Memory B cell (primary cell): ENCODE measurements at regions not wholly inside any gene's neighbourhood (a gene's known extent, or its start where the extent isn't known, plus 50 kb on each side); places are given as distances from the start of the nearest gene placed in this dataset.

Experiments
- ATAC-seq: fragments of 150-1000 bp; cut with Tn5 transposase; 2 replicates; pipeline ENCODE4 v1.10.0; 2021; ENCODE audit warnings: low read depth, mild to moderate bottlenecking, moderate library complexity
- DNase-seq, 2 donors: peaks; one replicate each; pipeline ENCODE4 v3.0.0; 2022; ENCODE audit warnings: low spot score in 2 of 2
- H3K27ac Mint-ChIP-seq: one replicate; pipeline ENCODE4 v1.8.0; 2022; ENCODE audit warnings: mild to moderate bottlenecking, moderate library complexity, mixed read lengths
- H3K27me3 Mint-ChIP-seq: one replicate; pipeline ENCODE4 v1.8.0; 2022; ENCODE audit warnings: mixed read lengths
- H3K36me3 Mint-ChIP-seq: one replicate; pipeline ENCODE4 v1.8.0; 2022; ENCODE audit warnings: mild to moderate bottlenecking, mixed read lengths
- H3K4me1 Mint-ChIP-seq: one replicate; pipeline ENCODE4 v1.8.0; 2022; ENCODE audit warnings: mixed read lengths
- H3K4me3 Mint-ChIP-seq: one replicate; pipeline ENCODE4 v1.8.0; 2022; ENCODE audit warnings: mild to moderate bottlenecking, moderate library complexity, mixed read lengths
- H3K9me3 Mint-ChIP-seq: one replicate; pipeline ENCODE4 v1.8.0; 2022; ENCODE audit warnings: mixed read lengths

DNA sequence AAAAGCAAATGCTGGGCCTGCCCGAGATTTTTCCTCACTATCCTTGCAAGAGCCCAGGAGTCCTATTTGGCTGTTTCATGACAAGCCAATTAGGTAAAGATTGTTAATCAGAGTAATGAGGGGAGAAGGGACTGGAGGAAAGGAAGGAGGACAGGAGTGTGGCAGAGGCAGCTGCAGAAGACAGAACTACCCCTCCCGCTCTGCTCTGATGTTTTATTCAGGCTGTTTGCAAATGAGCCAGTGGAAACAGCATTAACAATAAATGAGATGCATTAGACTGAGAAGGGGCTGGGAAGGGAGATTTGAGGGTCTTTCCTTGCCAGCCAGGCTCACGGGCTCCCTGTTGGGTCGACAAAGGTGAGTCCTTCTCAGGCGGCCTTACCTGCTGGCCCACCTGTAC is 421.0 kb upstream of the CCDC196 start:
- no peak overlapping the region for H3K27ac Mint-ChIP-seq

GRCh38 chr14:66066981-66067776 is 419.0 kb upstream of the CCDC196 start:
- no peak for DNase-seq
- Mint-ChIP-seq H3K27ac (no peak overlapping the region), H3K36me3 (no peaks in the 10 kb centered on the region), H3K9me3 (no peaks in the 10 kb centered on the region), H3K4me3 (no peak overlapping the region), H3K4me1 (no peaks in the 10 kb centered on the region), H3K27me3 (peaks cover 3% of the 10 kb centered on the region)
- ATAC-seq = no peak

More for the DNA sequence above, 421.0 kb upstream of the CCDC196 start:
- H3K9me3 Mint-ChIP-seq = no peaks in the 10 kb centered on the region
- peaks cover 3% of the 10 kb centered on the region for H3K27me3 Mint-ChIP-seq
- H3K4me3 Mint-ChIP-seq = no peak overlapping the region
- DNase-seq (no peak), ATAC-seq (no peak)
- no peaks in the 10 kb centered on the region for H3K36me3 Mint-ChIP-seq
- H3K4me1 Mint-ChIP-seq = no peaks in the 10 kb centered on the region

- Mint-ChIP-seq H3K36me3 (no peaks in the 10 kb centered on the region), H3K4me3 (no peak overlapping the region), H3K27me3 (peaks cover 3% of the 10 kb centered on the region), H3K27ac (no peak overlapping the region), H3K4me1 (no peaks in the 10 kb centered on the region), H3K9me3 (no peaks in the 10 kb centered on the region)
- ATAC-seq = no peak
- no peak for DNase-seq
Measured at GRCh38 chr14:66069036-66069435, 417.1 kb upstream of the CCDC196 start.

- Mint-ChIP-seq H3K4me3 (no peak overlapping the region), H3K27me3 (peaks cover 3% of the 10 kb centered on the region), H3K4me1 (no peaks in the 10 kb centered on the region), H3K27ac (no peak overlapping the region), H3K36me3 (no peaks in the 10 kb centered on the region), H3K9me3 (no peaks in the 10 kb centered on the region)
- DNase-seq (no peak), ATAC-seq (no peak)
Measured at GRCh38 chr14:66069830-66070541, 416.2 kb upstream of the CCDC196 start.

GRCh38 chr14:66070542-66071319 is 415.4 kb upstream of the CCDC196 start:
- no peak overlapping the region for H3K4me3 Mint-ChIP-seq
- DNase-seq (peak; percentile 67 to 77), ATAC-seq (peak; percentile 70)
- H3K27ac Mint-ChIP-seq = no peak overlapping the region
- no peaks in the 10 kb centered on the region for H3K9me3 Mint-ChIP-seq
- no peaks in the 10 kb centered on the region for H3K4me1 Mint-ChIP-seq
- H3K27me3 Mint-ChIP-seq = peaks cover 3% of the 10 kb centered on the region
- H3K36me3 Mint-ChIP-seq = no peaks in the 10 kb centered on the region

GRCh38 chr14:66072190-66073084 is 413.7 kb upstream of the CCDC196 start:
- DNase-seq (no peak), ATAC-seq (no peak)
- H3K27me3 Mint-ChIP-seq = peaks cover 9% of the 10 kb centered on the region
- no peak overlapping the region for H3K27ac Mint-ChIP-seq
- no peaks in the 10 kb centered on the region for H3K4me1 Mint-ChIP-seq
- H3K4me3 Mint-ChIP-seq = no peak overlapping the region
- H3K36me3 Mint-ChIP-seq = no peaks in the 10 kb centered on the region
- no peaks in the 10 kb centered on the region for H3K9me3 Mint-ChIP-seq

- Mint-ChIP-seq H3K4me3 (no peak overlapping the region), H3K27me3 (peaks cover 10% of the 10 kb centered on the region), H3K36me3 (no peaks in the 10 kb centered on the region), H3K4me1 (no peaks in the 10 kb centered on the region), H3K27ac (no peak overlapping the region), H3K9me3 (no peaks in the 10 kb centered on the region)
- DNase-seq = no peak
- no peak for ATAC-seq
Measured at GRCh38 chr14:66074537-66074936, 411.6 kb upstream of the CCDC196 start.

DNA sequence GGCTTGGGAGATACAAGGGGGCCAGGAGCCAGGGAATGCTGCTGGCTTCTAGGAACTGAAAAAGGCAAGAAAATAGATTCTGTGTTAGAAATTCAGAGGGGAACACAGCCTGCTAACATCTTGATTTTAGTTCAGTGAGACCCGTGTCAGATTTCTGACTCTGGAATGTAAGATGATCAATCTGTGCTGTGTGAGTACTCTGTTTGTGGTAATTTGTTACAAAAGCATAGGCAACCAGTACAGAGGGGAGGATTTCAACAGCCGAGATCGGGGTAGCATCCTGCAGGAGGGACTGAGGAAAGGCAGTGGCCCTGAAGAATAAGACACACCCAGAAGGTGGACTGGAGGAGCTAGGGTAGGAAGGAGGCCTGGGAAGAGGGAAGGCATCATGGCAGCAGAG is 410.0 kb upstream of the CCDC196 start:
- Mint-ChIP-seq H3K4me3 (no peak overlapping the region), H3K9me3 (no peaks in the 10 kb centered on the region), H3K36me3 (no peaks in the 10 kb centered on the region), H3K27ac (no peak overlapping the region), H3K27me3 (peaks cover 17% of the 10 kb centered on the region), H3K4me1 (no peaks in the 10 kb centered on the region)
- ATAC-seq (no peak), DNase-seq (no peak)

GRCh38 chr14:66078006-66078405 is 408.2 kb upstream of the CCDC196 start:
- Mint-ChIP-seq H3K4me3 (no peak overlapping the region), H3K9me3 (no peaks in the 10 kb centered on the region), H3K27me3 (peaks cover 19% of the 10 kb centered on the region), H3K36me3 (no peaks in the 10 kb centered on the region), H3K27ac (no peak overlapping the region), H3K4me1 (no peaks in the 10 kb centered on the region)
- ATAC-seq = no peak
- no peak for DNase-seq

GRCh38 chr14:66081594-66082376 is 404.4 kb upstream of the CCDC196 start:
- no peaks in the 10 kb centered on the region for H3K4me1 Mint-ChIP-seq
- H3K4me3 Mint-ChIP-seq = no peak overlapping the region
- H3K27me3 Mint-ChIP-seq = peaks cover 24% of the 10 kb centered on the region
- ATAC-seq = no peak
- H3K36me3 Mint-ChIP-seq = no peaks in the 10 kb centered on the region
- H3K9me3 Mint-ChIP-seq = no peaks in the 10 kb centered on the region
- no peak overlapping the region for H3K27ac Mint-ChIP-seq
- DNase-seq = no peak

DNA sequence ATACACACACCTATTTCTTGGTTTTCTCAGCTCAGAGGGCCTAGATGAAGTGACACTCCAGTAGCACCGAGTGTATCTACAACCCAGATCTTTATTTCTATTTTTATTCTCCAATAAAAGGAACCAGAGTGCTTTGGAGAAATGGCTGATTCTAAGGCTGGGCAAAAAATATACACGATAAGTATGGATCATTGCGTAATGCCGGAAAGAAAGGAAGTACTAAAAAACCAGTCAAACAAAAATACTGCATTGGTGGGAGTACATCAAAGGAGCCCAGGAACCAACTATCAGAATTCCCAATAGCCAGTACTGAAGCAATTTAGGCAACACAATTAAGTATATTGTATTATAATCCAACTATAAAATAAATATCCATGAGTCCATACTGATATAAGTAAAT is 400.9 kb upstream of the CCDC196 start:
- H3K36me3 Mint-ChIP-seq = no peaks in the 10 kb centered on the region
- peaks cover 13% of the 10 kb centered on the region for H3K27me3 Mint-ChIP-seq
- DNase-seq (no peak), ATAC-seq (no peak)
- no peak overlapping the region for H3K27ac Mint-ChIP-seq
- H3K9me3 Mint-ChIP-seq = no peaks in the 10 kb centered on the region
- H3K4me3 Mint-ChIP-seq = no peak overlapping the region
- H3K4me1 Mint-ChIP-seq = no peaks in the 10 kb centered on the region

- no peak overlapping the region for H3K27ac Mint-ChIP-seq
- no peaks in the 10 kb centered on the region for H3K4me1 Mint-ChIP-seq
- no peaks in the 10 kb centered on the region for H3K36me3 Mint-ChIP-seq
- H3K9me3 Mint-ChIP-seq = no peaks in the 10 kb centered on the region
- H3K27me3 Mint-ChIP-seq = peaks cover 11% of the 10 kb centered on the region
- ATAC-seq (no peak), DNase-seq (no peak)
- H3K4me3 Mint-ChIP-seq = no peak overlapping the region
Measured at GRCh38 chr14:66085665-66086064, 400.5 kb upstream of the CCDC196 start.

- no peaks in the 10 kb centered on the region for H3K9me3 Mint-ChIP-seq
Measured at GRCh38 chr14:66087231-66087630, 398.9 kb upstream of the CCDC196 start.

More at GRCh38 chr14:66087231-66087630, 398.9 kb upstream of the CCDC196 start:
- DNase-seq (no peak), ATAC-seq (no peak)
- Mint-ChIP-seq H3K27ac (no peak overlapping the region), H3K4me3 (no peak overlapping the region), H3K36me3 (no peaks in the 10 kb centered on the region), H3K4me1 (no peaks in the 10 kb centered on the region), H3K27me3 (peaks cover 6% of the 10 kb centered on the region)
